ENCODE measurements at regions not wholly inside any gene's neighbourhood (a gene's known extent, or its start where the extent isn't known, plus 50 kb on each side); places are given as distances from the start of the nearest gene placed in this dataset.

GRCh38 chr12:65660836-65661235 lies 163.4 kb upstream of the HMGA2 start:
- TF ChIP-seq POLR2A (IDR thresholded peaks at IDR 0.05): no peak
- TF ChIP-seq CTCF (IDR thresholded peaks at IDR 0.05): no peak
